ENCODE measurements at regions not wholly inside any gene's neighbourhood (a gene's known extent, or its start where the extent isn't known, plus 50 kb on each side); places are given as distances from the start of the nearest gene placed in this dataset.

GRCh38 chr4:123077330-123077729 is 154.9 kb upstream of the NUDT6 start:
- DNase-seq (ENCODE audit: low read depth, low spot score), result no peak
- no peak for TF ChIP-seq CTCF (IDR thresholded peaks at IDR 0.05; ENCODE audit: low read depth, low read length)
- in situ Hi-C loops (cut with HindIII; ENCODE audit: low sequenced_read_pairs), result no loop called here
- H3K4me3 ChIP-seq (ENCODE audit: low read depth, low read length), result no peak overlapping the region

GRCh38 chr4:123081971-123082370 is 159.6 kb upstream of the NUDT6 start:
- no peak for TF ChIP-seq CTCF (IDR thresholded peaks at IDR 0.05; ENCODE audit: low read depth, low read length)
- in situ Hi-C loops (cut with HindIII; ENCODE audit: low sequenced_read_pairs), result no loop called here
- H3K4me3 ChIP-seq (ENCODE audit: low read depth, low read length), result no peak overlapping the region
- DNase-seq (ENCODE audit: low read depth, low spot score), result no peak

GRCh38 chr4:123083646-123084045 is 161.2 kb upstream of the NUDT6 start:
- no peak for DNase-seq (ENCODE audit: low read depth, low spot score)
- no peak for TF ChIP-seq CTCF (IDR thresholded peaks at IDR 0.05; ENCODE audit: low read depth, low read length)
- in situ Hi-C loops (cut with HindIII; ENCODE audit: low sequenced_read_pairs), result no loop called here
- no peak overlapping the region for H3K4me3 ChIP-seq (ENCODE audit: low read depth, low read length)

GRCh38 chr4:123088501-123088900 is 166.1 kb upstream of the NUDT6 start:
- H3K4me3 ChIP-seq (ENCODE audit: low read depth, low read length), result no peak overlapping the region
- DNase-seq (ENCODE audit: low read depth, low spot score), result no peak
- no peak for TF ChIP-seq CTCF (IDR thresholded peaks at IDR 0.05; ENCODE audit: low read depth, low read length)
- in situ Hi-C loops (cut with HindIII; ENCODE audit: low sequenced_read_pairs), result no loop called here

GRCh38 chr4:123090886-123091285 is 168.5 kb upstream of the NUDT6 start:
- TF ChIP-seq CTCF (IDR thresholded peaks at IDR 0.05; ENCODE audit: low read depth, low read length), result no peak
- H3K4me3 ChIP-seq (ENCODE audit: low read depth, low read length), result no peak overlapping the region
- in situ Hi-C loops (cut with HindIII; ENCODE audit: low sequenced_read_pairs), result no loop called here
- no peak for DNase-seq (ENCODE audit: low read depth, low spot score)

- no peak for TF ChIP-seq CTCF (IDR thresholded peaks at IDR 0.05; ENCODE audit: low read depth, low read length)
- in situ Hi-C loops (cut with HindIII; ENCODE audit: low sequenced_read_pairs), result no loop called here
- no peak for DNase-seq (ENCODE audit: low read depth, low spot score)
- H3K4me3 ChIP-seq (ENCODE audit: low read depth, low read length), result no peak overlapping the region
These were observed 170.2 kb upstream of the NUDT6 start for GRCh38 chr4:123092586-123092985.

GRCh38 chr4:123093236-123093635 is 170.8 kb upstream of the NUDT6 start:
- in situ Hi-C loops (cut with HindIII; ENCODE audit: low sequenced_read_pairs), result no loop called here
- no peak for DNase-seq (ENCODE audit: low read depth, low spot score)
- no peak overlapping the region for H3K4me3 ChIP-seq (ENCODE audit: low read depth, low read length)
- TF ChIP-seq CTCF (IDR thresholded peaks at IDR 0.05; ENCODE audit: low read depth, low read length), result no peak

Data from astrocyte of the spinal cord (primary cell).